HG02623 (cell line): ENCODE measurements at regions not wholly inside any gene's neighbourhood (a gene's known extent, or its start where the extent isn't known, plus 50 kb on each side); places are given as distances from the start of the nearest gene placed in this dataset.

Source experiments
- ATAC-seq: cut with Tn5 transposase; IDR thresholded peaks from one replicate; pipeline ENCODE4 v1.9.1; 2021; ENCODE audit warnings: moderate library complexity; ENCODE audit not compliant: unreplicated experiment

DNA sequence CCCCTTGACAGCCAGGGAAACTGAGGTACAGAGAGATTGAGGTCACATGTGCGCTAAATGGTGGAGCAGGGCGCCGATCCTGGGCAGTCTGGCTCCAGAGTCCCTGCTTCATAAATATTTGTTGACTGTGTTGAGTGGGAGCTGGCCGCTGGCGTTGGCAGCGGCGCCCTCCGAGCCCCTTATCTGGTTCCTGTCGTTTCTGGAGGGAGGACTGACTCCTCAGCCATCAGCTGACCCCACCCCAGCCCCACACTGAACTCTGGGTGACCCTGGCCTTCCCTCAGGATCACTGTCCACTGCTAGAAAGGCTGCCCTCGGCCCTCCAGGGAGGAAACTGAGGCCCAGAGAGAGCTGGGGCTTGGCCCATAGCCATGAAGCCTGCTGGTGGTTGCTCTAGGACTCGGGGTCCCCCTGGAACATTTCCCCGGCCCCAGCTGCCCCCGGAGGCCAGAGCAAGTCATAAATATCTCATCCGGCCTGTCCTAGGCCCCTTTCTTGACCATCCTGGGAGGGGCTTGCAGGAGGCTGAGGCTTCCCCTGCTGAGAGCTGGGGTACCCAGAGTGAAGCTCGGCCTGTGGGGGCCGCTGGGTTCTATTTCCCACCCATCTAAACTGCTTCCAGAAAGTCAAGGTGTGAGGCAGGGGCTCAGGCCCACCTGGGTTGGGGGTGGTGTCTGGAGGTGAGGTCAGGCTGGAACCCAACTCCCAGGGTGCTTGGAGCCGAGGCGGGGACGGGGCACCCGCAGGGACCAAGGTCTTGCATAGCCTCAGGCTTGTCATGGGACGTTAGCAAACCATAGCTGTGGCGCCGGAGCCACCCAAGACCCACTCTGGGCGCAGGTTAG lies 51.7 kb upstream of the GSE1 start:
- ATAC-seq, result no peak

DNA sequence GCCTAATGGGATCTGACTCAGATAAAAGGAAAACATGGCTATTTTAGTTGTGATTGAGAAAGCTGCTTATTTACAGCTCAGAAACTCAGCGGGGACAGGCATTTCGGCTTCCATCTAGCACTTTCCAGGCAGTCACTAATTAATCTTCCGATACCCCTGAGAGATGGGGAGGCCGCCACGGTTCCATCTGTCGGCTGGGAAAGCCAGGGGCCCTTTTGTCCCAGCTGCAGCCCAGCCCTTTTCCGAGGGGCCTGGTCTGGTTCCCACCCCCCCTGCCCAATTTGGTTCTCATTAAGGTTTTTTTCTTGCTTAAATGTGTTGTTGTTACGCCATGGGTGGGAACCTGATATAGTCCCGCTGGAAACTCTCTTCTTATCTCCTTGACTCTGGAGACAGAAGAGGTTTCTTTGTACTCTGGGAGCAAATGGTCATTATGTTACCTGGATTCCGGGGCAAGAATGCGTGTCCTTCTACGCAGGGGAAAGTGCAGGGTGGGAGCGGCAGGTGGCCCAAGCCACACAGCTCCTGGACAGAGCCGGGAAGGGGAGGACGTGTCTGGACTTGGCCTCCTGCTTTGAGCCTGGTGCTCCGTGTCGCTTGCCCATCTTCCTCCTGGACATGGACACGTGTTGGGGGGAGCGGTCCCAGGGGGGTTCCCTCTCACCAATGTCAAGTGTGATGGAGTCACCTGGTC lies 50.9 kb upstream of the GSE1 start:
- no peak for ATAC-seq

DNA sequence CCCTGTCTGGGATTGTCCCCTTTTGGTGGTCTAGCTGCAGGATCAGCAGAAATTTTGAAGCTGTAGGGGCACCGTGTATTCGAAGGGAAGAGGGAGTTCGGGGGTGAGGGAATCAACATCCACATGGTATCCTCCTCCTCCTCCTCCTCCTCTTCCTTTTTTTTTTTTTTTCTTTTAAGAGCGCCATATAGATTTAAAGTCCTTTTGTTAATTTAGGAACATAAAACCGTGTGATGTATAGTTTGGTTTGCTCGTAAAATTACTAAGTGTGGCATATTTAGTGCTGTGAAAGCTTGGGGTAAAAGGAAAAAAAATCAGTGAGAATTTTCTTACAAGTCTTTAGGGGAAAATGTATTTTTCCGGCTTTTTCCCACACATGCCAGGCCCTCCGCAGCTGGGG lies 50.1 kb upstream of the GSE1 start:
- no peak for ATAC-seq
